Body of pancreas (tissue), 4 donors: ENCODE measurements at regions not wholly inside any gene's neighbourhood (a gene's known extent, or its start where the extent isn't known, plus 50 kb on each side); places are given as distances from the start of the nearest gene placed in this dataset.

Experiments used
- ATAC-seq: fragments of 150-250 bp; one replicate; pipeline ENCODE4 v1.9.1; 2016
- DNase-seq, 4 donors: peaks; one replicate each; pipeline ENCODE4 v3.0.0-alpha.2; 2019
- H3K27ac ChIP-seq, 4 donors: fragments of 200-600 bp; sonication (generic); 1 replicate in 3 of 4; 2 replicates in 1 of 4; pipeline versions ENCODE4 v1.5.1 to v1.6.1; 2016 to 2019; ENCODE audit warnings: mild to moderate bottlenecking in 1 of 4, mixed read lengths in 1 of 4, moderate library complexity in 1 of 4
- H3K27me3 ChIP-seq, 2 donors: fragments of 200-600 bp; sonication (generic); one replicate each; pipeline ENCODE4 v1.6.0; 2016; ENCODE audit warnings: mild to moderate bottlenecking in 1 of 2
- H3K36me3 ChIP-seq, 2 donors: fragments of 200-600 bp; sonication (generic); replicated peaks in 1 of 2; 2 replicates each; pipeline ENCODE4 v1.5.1; 2016; ENCODE audit warnings: low read depth in 2 of 2; ENCODE audit not compliant: insufficient read depth in 1 of 2
- H3K4me1 ChIP-seq: fragments of 200-600 bp; sonication (generic); one replicate; pipeline ENCODE4 v1.6.0; 2016
- H3K4me3 ChIP-seq, 2 donors: fragments of 200-600 bp; sonication (generic); 1 replicate in 1 of 2; 2 replicates in 1 of 2; pipeline ENCODE4 v1.5.1; 2016 to 2019
- H3K9me3 ChIP-seq, 3 donors: fragments of 200-600 bp; sonication (generic); 1 replicate in 2 of 3; 2 replicates in 1 of 3; pipeline ENCODE4 v1.5.1; 2016
- POLR2A ChIP-seq, 3 donors: fragments of 450-650 bp; IDR thresholded peaks; one replicate each; pipeline ENCODE4 v1.6.1; 2016; ENCODE audit warnings: antibody characterized with exemption in 3 of 3, mild to moderate bottlenecking in 2 of 3
- WGBS, 2 donors: methylation state at CpG; one replicate each; pipeline ENCODE4 v1.1.5; 2017; 5-methylcytosine and 5-hydroxymethylcytosine counted together
- intact Hi-C: fragments of 100-400 bp; cut with DNase I; formaldehyde crosslinking; loops from one replicate; pipeline ENCODE4 v1.15.1; 2023
- TF ChIP-seq, protein P1 (sequence below), 7 experiments: fragments of 450-650 bp in 4 of 7; fragments of 200-600 bp in 3 of 7; sonication (generic) in 3 of 7; IDR thresholded peaks; one replicate each; pipeline ENCODE4 v1.5.1; 2016 to 2019; ENCODE audit warnings: antibody characterized with exemption in 7 of 7

DNA sequence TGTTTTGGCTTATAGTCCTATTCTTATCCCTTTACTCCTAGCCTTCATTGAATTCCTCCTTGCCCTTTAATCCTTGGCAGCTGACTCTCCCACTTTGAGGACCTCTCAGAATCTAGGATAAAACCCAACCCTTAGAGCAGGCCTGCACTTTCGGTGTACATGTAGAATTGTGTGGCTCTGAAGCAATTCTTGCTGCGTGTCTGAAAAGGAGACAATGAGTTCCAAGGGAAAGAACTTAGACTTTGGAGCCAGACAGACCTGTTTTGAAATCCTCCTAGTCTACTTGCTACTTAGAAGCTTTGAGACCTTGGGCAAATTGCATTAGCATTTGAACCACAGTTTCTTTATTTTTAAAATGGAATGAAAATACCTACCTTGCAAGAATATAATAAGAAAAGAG is 175.2 kb downstream of the BEND2 start:
- no peak overlapping the region for H3K27ac ChIP-seq
- WGBS, 2 donors, result 64 to 77% methylated on average over 2 of the region's 2 CpGs
- H3K9me3 ChIP-seq, result no peaks in the 10 kb centered on the region
- intact Hi-C loops, result no loop called here
- H3K36me3 ChIP-seq, result no peaks in the 10 kb centered on the region
- H3K27me3 ChIP-seq, result no peaks in the 10 kb centered on the region
- H3K4me1 ChIP-seq, result no peaks in the 10 kb centered on the region
- no peak overlapping the region for H3K4me3 ChIP-seq
- ATAC-seq (no peak), DNase-seq (no peak)
- TF ChIP-seq POLR2A (IDR thresholded peaks at IDR 0.05), result no peak
- TF ChIP-seq, protein P1, sequence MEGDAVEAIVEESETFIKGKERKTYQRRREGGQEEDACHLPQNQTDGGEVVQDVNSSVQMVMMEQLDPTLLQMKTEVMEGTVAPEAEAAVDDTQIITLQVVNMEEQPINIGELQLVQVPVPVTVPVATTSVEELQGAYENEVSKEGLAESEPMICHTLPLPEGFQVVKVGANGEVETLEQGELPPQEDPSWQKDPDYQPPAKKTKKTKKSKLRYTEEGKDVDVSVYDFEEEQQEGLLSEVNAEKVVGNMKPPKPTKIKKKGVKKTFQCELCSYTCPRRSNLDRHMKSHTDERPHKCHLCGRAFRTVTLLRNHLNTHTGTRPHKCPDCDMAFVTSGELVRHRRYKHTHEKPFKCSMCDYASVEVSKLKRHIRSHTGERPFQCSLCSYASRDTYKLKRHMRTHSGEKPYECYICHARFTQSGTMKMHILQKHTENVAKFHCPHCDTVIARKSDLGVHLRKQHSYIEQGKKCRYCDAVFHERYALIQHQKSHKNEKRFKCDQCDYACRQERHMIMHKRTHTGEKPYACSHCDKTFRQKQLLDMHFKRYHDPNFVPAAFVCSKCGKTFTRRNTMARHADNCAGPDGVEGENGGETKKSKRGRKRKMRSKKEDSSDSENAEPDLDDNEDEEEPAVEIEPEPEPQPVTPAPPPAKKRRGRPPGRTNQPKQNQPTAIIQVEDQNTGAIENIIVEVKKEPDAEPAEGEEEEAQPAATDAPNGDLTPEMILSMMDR (IDR thresholded peaks at IDR 0.05), result no peak

DNA sequence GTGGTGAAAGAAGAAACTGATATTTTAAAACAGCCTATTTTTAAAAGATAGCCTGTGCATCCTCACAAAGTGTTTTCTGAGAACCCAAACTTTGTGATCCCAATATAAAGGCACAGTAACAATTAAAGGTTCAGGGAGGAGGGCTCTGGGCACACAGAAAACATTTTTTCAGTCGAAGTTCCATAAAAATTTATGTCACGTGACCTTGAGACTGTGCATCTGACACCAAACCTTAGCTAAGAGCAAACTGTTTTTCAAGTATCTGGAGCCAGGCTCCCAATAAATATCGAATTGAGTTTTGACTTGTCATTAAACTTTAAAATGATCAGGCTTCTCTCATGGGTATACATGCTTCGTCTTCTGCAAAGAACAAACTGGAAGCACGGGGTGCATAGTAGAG is 177.9 kb downstream of the BEND2 start:
- ATAC-seq, result no peak
- intact Hi-C loops, result no loop called here
- WGBS, 2 donors, result 43 to 47% methylated on average over 5 of the region's 5 CpGs
- no peak overlapping the region for H3K4me3 ChIP-seq
- no peaks in the 10 kb centered on the region for H3K9me3 ChIP-seq
- no peaks in the 10 kb centered on the region for H3K27me3 ChIP-seq
- H3K36me3 ChIP-seq, result no peaks in the 10 kb centered on the region
- H3K4me1 ChIP-seq, result no peaks in the 10 kb centered on the region
- no peak overlapping the region for H3K27ac ChIP-seq
- no peak for DNase-seq
- no peak for TF ChIP-seq POLR2A (IDR thresholded peaks at IDR 0.05)
- TF ChIP-seq, protein P1 (IDR thresholded peaks at IDR 0.05), result no peak

DNA sequence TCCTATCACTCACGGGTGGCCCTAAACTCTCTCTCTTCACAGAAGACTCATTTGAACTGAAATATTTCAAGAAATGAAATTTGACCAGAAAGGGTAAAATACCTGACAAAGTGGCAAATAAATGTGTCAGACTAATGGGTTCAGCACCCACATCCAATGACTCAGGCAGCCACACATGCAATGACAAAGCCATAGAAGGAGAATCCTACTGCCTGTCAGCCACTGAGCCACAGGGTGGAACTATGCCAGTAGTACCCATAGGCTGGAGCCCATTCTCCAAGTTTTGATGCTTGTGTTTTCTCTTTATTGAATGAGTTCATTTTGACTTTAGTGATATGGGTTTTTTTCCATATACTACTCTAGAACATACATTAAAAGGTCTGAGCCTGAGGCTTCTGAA is 179.0 kb downstream of the BEND2 start:
- Histone ChIP-seq H3K36me3 (no peaks in the 10 kb centered on the region), H3K27ac (no peak overlapping the region), H3K9me3 (no peaks in the 10 kb centered on the region), H3K4me3 (no peak overlapping the region), H3K27me3 (no peaks in the 10 kb centered on the region), H3K4me1 (no peaks in the 10 kb centered on the region)
- intact Hi-C loops, result no loop called here
- no peak for DNase-seq
- no peak for ATAC-seq
- WGBS, 2 donors, result 80 to 100% methylated on average over 1 of the region's 1 CpG
- TF ChIP-seq POLR2A (IDR thresholded peaks at IDR 0.05), result no peak
- TF ChIP-seq, protein P1 (IDR thresholded peaks at IDR 0.05), result no peak

DNA sequence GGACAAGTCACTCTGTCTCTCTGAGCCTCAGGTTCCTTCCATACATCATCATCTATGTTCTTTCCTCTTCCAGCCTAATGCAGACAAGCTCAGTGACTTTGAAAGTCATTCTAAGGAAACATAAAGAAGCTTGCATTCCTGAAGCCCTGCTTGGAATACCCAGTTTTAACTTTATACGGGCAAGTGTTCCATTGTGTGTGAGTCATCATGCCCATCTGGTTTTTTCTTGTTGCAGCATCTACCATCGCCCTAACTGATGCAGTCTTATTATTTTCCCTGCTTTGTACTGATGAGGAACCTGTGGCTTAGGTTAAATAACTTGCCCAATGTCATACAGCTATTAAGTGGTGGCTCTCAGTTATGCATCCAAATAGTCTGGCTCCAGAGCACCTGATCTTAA is 177.9 kb upstream of the RAI2 start:
- intact Hi-C loops, result no loop called here
- TF ChIP-seq, protein P1 (IDR thresholded peaks at IDR 0.05), result no peak
- DNase-seq (no peak), ATAC-seq (no peak)
- Histone ChIP-seq H3K4me1 (no peaks in the 10 kb centered on the region), H3K27ac (no peak overlapping the region), H3K36me3 (no peaks in the 10 kb centered on the region), H3K27me3 (no peaks in the 10 kb centered on the region), H3K4me3 (no peak overlapping the region), H3K9me3 (no peaks in the 10 kb centered on the region)
- WGBS, 2 donors, result 67 to 72% methylated on average over 1 to 2 of the region's 2 CpGs

DNA sequence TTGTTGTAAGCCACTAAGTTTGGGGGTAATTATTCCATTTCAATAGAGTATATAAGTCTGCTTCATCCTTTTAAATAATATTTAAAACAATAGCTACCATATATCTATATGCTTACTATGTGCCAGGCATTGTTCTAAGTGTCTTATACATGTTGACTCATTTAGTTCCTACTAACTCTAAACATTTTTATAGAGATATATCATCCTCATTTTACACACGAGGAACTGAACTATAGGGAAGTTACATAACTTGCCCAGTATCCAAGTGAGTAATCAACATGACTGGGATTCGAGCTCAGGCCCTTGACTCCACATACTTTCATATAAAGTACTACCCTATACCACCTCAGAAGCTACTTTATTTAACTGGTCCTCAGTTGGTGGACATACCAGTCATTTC is 175.3 kb upstream of the RAI2 start:
- DNase-seq (no peak), ATAC-seq (no peak)
- H3K27me3 ChIP-seq, result no peaks in the 10 kb centered on the region
- intact Hi-C loops, result no loop called here
- no peaks in the 10 kb centered on the region for H3K4me1 ChIP-seq
- 42 to 54% methylated on average over 2 of the region's 2 CpGs for WGBS, 2 donors
- TF ChIP-seq POLR2A (IDR thresholded peaks at IDR 0.05), result no peak
- TF ChIP-seq, protein P1 (IDR thresholded peaks at IDR 0.05), result no peak
- no peak overlapping the region for H3K4me3 ChIP-seq
- H3K27ac ChIP-seq, result no peak overlapping the region
- no peaks in the 10 kb centered on the region for H3K36me3 ChIP-seq
- no peaks in the 10 kb centered on the region for H3K9me3 ChIP-seq
